ENCODE measurements at regions not wholly inside any gene's neighbourhood (a gene's known extent, or its start where the extent isn't known, plus 50 kb on each side); places are given as distances from the start of the nearest gene placed in this dataset.
"Not testable (repeated sequence)": the region's sequence is repeated elsewhere in the genome, so short reads cannot be mapped to it uniquely, and the experiment has no call there.

DNA sequence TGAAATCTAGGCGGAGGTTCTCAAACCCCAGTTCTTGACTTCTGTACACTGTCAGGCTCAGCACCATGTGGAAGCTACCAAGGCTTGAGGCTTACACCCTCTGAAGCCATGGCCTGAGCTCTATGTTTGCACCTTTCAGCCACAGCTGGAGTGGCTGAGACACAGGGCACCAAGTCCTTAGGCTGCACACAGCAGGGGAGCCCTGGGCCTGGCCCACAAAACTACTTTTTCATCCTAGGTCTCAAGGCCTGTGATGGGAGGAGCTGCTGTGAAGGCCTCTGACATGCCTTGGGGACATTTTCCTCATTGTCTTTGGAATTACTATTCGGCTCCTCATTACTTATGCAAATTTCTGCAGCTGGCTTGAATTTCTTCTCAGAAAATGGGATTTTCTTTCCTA lies 503.2 kb upstream of the PCDH20 start:
- no peak for DNase-seq (ENCODE audit: low read depth, low spot score)
- in situ Hi-C loops (cut with HindIII; ENCODE audit: low pct_unique_long_range_greater_than_20kb, low sequenced_read_pairs), result no loop called here

DNA sequence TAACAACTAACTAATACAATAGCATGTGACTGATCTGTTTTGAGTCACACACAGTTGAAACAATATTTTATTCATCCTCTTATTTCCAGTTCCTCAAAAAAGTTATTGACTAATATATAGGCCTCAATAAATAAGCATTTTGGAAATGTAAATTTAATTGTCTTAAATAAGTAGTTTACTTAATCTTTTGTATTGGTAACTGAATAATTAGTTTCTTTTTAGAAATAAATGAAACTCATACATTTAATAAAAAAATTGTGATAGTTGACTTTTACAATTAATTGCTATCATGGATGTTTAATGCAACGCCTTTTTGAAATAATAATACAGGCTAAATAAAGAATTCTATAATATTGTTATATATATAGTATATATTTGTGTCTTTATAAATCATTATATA lies 500.8 kb upstream of the PCDH20 start:
- in situ Hi-C loops (cut with HindIII; ENCODE audit: low pct_unique_long_range_greater_than_20kb, low sequenced_read_pairs), result no loop called here
- no peak for DNase-seq (ENCODE audit: low read depth, low spot score)

DNA sequence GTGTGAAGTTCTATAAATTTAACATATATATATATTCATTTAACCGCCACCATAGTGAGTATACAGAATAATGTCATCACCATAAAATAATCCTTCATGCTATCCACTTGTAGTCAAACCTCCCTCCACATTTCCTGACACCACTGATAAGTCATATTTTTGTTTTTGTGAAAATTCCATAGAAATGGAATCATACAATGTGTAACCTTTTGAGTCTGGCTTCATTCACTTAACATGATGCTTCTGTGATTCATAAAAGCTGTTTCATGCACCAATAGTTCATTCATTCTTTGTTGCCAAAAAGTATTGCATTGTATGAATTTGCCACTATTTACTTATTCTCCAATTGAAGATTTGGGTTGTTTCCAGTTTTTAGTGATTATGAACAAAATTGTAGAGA lies 497.5 kb upstream of the PCDH20 start:
- DNase-seq (ENCODE audit: low read depth, low spot score), result no peak
- in situ Hi-C loops (cut with HindIII; ENCODE audit: low pct_unique_long_range_greater_than_20kb, low sequenced_read_pairs), result no loop called here

DNA sequence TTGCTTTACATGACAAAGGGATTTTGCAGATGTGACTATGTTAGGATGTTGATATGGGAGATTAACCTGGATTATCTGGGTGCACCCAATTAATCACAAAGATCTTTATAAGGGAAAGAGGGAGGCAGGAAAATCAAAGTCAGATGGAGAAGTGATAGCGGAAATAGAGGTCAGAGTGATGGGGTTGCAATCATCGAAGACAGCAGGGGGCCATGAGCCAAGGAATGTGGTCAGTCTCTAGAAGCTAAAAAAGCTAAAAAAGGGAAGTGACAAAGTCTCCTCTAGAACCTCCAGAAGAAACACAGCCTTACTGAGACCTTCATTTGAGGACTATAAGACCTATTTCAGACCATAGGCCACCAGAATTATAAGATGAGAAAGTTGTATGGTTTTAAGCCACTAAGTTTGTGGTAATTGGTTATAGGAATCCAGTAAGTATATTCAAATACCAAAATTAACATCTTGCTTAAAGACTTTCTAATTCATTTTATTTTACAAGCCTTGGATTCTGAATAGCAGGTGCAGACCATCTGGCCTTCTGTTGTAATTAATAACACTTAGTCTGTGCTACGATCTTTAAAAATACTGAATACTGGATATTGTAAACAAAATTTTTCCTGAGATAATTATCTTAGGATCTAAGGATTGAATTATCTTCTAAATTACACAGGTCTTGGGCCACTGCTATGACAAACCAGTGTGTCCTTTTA lies 493.4 kb upstream of the PCDH20 start:
- DNase-seq (ENCODE audit: low read depth, low spot score), result no peak
- in situ Hi-C loops (cut with HindIII; ENCODE audit: low pct_unique_long_range_greater_than_20kb, low sequenced_read_pairs), result no loop called here

DNA sequence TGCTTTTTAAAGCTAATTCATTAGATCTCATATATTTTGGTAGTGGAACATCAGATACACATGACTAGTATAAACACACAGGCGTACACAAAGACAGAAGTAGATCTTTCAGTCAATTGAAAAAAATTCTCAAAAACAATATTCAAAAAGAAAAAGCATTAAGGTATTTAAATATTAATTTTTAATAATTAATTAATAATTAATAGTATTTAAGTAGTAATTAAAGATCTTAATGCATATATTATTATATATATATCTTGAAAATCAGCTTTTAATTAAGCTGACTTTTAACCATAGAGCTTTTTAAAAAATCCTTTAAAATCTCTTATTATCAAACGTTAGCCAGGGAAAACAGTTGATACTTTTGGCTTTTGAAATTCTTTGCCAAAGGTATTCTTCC lies 489.4 kb upstream of the PCDH20 start:
- in situ Hi-C loops (cut with HindIII; ENCODE audit: low pct_unique_long_range_greater_than_20kb, low sequenced_read_pairs), result no loop called here
- DNase-seq (ENCODE audit: low read depth, low spot score), result no peak

DNA sequence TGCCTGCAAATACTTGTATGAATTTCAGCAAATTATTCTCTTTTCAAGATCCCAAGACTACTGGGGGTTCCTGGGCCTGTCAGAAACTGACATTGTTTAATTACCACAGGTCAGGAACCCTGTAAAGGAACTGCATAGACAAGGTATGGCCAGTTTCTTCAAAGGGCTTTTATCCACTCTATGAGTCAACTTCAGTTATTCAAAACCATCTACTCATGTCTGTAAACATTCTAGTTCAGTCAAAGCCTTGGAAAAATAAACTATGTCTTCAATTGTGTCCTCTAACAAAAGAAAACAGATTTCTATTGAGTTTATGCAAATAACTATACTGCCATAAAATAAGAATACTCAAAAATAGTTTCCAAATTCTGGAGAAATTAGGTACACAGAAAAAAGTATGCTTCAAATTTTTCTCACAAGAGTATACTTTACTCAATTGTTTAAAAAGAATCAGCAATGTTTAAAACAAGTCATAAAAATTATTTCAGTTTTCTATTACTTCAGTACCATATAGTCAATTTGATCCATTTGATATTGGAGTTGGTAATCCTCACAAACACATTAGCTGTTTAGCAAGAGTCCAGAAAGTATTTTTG lies 486.4 kb upstream of the PCDH20 start:
- in situ Hi-C loops (cut with HindIII; ENCODE audit: low pct_unique_long_range_greater_than_20kb, low sequenced_read_pairs), result no loop called here
- no peak for DNase-seq (ENCODE audit: low read depth, low spot score)

DNA sequence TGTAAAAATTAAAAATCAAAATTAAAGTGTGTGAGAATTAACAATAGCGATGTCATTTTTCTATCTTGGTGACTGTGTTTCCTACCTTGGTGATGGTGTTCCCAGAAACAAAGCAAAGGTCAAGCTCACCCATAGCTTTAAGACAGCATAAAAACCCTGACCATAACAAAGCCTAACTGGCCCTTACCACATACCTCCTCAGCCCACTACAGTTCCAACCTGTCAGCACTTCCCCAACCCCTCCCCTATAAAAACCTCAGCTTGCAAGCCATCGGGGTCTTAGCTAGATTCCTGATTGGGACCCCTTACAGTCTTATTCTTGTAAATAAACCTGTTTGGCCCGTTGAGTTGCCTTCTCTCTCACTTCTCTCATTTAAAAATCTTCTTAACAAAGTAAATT lies 484.4 kb upstream of the PCDH20 start:
- no peak for DNase-seq (ENCODE audit: low read depth, low spot score)
- in situ Hi-C loops (cut with HindIII; ENCODE audit: low pct_unique_long_range_greater_than_20kb, low sequenced_read_pairs), result no loop called here

DNA sequence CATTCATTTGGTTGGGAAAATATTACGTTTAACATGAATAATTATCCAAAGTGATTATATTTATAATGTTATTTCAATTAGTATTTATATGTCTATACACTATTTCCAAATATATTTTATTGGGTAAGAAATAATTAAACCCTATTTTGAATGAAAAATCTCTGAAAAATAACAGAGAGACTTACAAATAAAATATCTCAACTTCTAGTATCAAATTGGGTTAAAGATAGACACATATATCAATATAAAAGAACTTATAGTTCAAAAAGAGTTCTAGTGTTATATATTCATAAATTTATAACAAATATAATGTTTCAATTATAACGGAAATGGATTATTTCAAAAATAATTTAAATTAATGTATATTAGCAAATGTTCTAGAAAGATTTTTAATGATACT lies 482.6 kb upstream of the PCDH20 start:
- in situ Hi-C loops (cut with HindIII; ENCODE audit: low pct_unique_long_range_greater_than_20kb, low sequenced_read_pairs), result no loop called here
- no peak for DNase-seq (ENCODE audit: low read depth, low spot score)

DNA sequence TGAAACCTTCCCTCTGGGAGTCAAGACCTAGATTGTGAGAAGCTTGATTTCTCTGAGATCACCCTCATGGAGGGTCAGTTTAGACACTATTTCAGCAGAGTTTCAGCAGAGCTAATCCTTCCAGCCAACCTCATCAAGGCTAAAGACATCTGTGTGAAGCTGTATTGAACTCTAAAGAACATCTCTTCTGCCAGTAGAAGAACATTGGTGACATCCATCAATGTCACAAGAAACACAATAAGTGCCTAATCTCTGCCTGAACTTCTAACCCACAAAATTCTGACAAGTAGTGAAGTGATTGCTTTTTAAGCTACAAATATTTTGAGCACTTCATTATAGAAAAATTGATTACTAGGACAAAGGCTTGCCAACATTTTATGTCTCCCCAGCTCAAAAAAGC lies 475.8 kb upstream of the PCDH20 start:
- DNase-seq (ENCODE audit: low read depth, low spot score), result no peak
- in situ Hi-C loops (cut with HindIII; ENCODE audit: low pct_unique_long_range_greater_than_20kb, low sequenced_read_pairs), result no loop called here

DNA sequence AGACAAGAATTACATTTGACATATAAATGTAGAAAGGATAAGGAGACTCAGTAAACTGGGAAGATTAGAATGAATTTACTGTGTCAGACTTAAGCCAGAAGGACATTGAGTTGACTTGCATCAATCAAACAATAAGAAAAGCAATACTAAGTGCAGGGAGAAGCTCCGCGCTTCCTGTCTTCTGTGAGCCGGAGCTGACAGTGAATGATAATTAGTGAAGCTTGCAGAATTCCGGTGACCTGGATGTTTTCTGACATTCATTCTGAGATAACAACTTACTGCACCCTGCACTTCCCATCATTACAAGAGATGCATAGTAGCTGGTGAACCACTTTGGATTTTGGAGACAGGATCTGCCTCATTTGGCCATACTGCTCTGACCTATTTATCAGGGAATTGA lies 469.2 kb upstream of the PCDH20 start:
- DNase-seq (ENCODE audit: low read depth, low spot score), result no peak
- in situ Hi-C loops (cut with HindIII; ENCODE audit: low pct_unique_long_range_greater_than_20kb, low sequenced_read_pairs), result no loop called here

DNA sequence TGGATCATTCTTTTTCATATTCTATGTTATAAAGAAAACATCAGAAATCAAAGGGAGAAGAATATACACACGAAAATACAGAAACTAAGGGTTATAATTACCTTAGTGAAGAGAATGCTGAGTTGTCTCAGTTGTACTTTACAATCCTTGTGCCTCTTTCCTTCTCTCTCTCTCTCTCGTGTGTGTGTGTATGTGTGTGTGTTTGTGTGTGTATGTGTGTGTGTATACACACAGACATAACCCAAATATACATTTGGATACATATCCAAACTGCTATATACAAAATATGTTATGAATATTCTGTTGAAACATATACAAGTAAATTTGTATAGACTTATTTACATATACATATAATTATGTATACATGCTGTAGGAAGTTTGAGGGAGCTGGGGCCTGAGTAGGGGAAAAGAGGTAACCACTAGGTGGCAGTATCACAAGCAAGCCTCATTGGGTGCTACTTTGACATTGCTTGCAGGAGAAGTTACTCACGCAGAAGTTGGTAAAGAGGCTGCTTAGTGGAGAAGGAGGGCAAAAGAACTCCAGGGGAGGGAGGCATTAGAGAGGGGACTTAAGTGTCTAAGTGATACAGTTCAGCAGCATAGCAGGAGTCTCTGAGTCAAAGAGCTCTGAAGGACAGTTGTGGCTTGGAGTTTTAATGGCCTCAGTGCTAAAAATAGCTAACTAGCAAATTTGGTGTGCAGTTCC lies 465.1 kb upstream of the PCDH20 start:
- DNase-seq (ENCODE audit: low read depth, low spot score), result peak; percentile 77

DNA sequence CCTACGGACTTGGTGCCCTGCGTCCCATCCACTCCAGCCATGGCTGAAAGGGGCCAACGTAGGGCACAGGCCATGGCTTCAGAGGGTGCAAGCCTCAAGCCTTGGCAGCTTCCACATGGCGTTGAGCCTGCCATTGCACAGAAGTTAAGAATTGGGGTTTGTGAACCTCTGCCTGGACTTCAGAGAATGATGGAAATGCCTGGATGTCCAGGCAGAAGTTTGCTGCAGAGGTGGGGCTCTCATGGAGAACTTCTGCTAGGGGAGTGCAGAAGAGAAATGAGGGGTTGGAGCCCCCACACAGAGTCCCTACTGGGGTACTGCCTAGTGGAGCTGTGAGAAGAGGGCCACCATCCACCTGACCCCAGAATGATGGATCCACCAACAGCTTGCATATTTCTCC lies 462.9 kb upstream of the PCDH20 start:
- in situ Hi-C loops (cut with HindIII; ENCODE audit: low pct_unique_long_range_greater_than_20kb, low sequenced_read_pairs), result not testable (repeated sequence)

More for the DNA sequence above, 465.1 kb upstream of the PCDH20 start:
- in situ Hi-C loops (cut with HindIII; ENCODE audit: low pct_unique_long_range_greater_than_20kb, low sequenced_read_pairs), result no loop called here

DNA sequence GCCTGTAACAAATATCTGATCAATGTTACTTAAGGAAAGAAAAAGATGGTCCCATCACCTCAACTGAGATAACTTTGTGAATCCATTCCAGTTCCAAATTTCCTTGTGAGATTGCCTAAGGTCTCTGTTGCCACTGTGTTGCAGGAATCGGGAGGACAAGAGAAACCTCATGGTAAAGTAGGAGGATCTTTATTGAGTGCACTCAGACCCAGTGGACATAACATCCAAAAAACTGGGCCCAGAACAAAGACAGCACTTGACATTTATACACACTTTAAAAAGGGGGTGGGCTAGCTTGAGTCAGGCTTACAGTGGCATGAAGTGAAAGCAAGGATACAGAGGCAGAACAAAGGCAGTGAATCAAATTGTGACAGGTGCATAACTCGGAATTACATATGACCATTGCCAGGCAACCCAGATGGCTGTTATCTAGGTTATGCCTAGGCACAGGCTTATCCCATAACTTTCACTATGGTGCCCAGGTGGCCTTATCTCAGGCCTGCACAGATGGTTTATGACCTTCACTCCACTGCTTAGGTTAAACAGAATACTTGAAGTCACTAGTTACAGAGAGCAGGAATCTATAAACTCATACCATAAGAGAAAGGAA lies 459.4 kb upstream of the PCDH20 start:
- no peak for DNase-seq (ENCODE audit: low read depth, low spot score)
- in situ Hi-C loops (cut with HindIII; ENCODE audit: low pct_unique_long_range_greater_than_20kb, low sequenced_read_pairs), result no loop called here

More for the DNA sequence above, 462.9 kb upstream of the PCDH20 start:
- DNase-seq (ENCODE audit: low read depth, low spot score), result not testable (repeated sequence)

DNA sequence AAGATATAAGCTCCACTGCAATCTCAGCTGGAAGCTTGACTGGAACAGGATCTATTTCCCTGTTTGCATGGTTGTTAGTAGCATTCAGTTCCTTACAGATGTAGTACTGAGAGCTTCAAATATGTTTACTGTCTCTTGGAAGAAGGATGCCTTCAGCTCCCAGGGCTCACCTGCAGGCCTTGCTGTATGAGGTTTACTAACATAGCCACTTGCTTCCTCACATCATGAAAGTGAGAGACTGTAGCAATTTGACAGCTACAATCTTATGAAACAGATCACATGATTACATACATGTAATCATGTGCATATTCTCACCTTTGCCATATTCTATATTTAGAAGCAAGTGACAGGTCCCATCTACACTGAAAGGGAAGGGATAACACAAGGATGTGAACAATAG lies 458.1 kb upstream of the PCDH20 start:
- in situ Hi-C loops (cut with HindIII; ENCODE audit: low pct_unique_long_range_greater_than_20kb, low sequenced_read_pairs), result no loop called here
- DNase-seq (ENCODE audit: low read depth, low spot score), result no peak

DNA sequence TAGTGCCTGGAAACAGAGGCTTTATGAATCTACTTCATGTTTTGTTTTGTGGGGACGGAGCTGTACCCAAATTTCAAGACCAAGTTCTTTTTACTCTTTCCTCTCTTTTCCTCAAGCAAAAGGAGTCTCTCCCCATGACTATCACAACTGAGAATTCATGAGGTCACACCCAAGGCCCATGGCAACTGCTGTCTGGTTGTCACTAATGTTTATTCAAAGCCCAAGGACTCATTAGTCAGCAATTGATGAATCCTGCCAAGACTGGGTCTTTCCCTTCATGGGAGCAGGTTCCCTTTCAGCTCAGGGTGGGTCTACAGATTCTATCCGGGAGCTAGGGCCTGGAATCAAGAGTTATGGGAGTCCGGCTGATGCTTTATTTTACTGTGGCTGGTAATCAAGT lies 441.5 kb upstream of the PCDH20 start:
- DNase-seq (ENCODE audit: low read depth, low spot score), result no peak
- in situ Hi-C loops (cut with HindIII; ENCODE audit: low pct_unique_long_range_greater_than_20kb, low sequenced_read_pairs), result no loop called here

DNA sequence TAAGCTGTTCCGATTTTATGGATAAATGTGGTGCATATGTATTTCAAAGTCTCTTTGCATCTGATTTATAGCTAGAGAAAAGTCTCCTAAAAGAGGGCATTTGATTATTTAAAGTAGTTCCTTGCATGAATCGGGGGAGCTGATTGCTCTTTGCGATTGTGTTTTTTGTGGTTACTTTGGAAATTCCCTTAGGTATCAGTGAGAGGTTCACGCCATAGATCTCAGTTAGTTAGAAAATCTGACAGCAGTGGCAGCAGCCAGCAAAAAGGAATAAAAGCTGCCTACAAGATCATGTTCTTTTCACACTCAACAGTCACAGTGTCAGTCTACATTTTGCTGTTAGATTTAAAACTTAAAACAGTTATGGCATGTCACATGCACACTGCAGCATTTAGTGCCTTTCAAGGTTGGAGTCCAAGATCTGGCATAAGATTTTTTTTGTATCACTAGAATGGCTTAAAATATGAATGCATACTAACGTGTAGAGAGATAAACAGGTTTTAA lies 436.5 kb upstream of the PCDH20 start:
- in situ Hi-C loops (cut with HindIII; ENCODE audit: low pct_unique_long_range_greater_than_20kb, low sequenced_read_pairs), result no loop called here
- no peak for DNase-seq (ENCODE audit: low read depth, low spot score)

DNA sequence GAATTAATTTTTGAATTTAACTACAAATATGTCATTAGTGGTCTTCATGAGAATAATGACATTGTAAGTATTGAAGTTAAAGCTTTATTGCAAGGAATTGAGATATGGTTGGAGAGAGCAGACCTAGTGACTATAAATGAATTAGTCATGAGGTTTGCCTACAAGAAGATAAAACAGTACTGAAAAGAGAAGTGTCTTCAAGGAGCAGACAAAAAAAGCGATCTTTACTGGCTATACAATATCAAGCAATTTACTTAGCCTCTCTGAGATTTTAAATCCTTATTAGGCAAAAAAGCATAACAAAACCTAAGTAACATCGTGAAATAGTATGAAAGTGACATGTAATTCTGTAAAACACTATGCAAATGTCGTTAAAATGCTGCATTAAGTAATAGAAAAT lies 435.1 kb upstream of the PCDH20 start:
- DNase-seq (ENCODE audit: low read depth, low spot score), result no peak
- in situ Hi-C loops (cut with HindIII; ENCODE audit: low pct_unique_long_range_greater_than_20kb, low sequenced_read_pairs), result no loop called here

DNA sequence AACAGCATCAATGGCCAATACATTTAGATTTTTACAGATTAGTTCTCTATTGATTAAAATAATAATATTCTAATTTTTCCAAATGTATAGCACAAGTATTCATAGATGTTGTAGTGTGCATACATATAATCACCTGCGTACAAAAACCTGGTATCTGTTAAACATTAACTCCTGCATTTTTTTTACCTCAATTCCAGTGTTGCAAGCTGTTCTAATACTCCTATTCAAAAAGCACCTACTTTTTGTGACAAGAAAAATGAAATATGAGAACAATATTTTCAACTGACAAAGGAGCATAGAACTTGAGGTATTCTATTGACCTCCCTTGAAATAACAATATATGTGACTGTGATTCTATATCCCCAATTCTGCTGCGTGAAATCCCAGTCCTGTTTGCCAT lies 422.9 kb upstream of the PCDH20 start:
- DNase-seq (ENCODE audit: low read depth, low spot score), result no peak
- in situ Hi-C loops (cut with HindIII; ENCODE audit: low pct_unique_long_range_greater_than_20kb, low sequenced_read_pairs), result no loop called here

Measured in SK-MEL-5 (cell line).